Dendritic cell treated with granulocyte-macrophage colony-stimulating factor and Interleukin-4, amounts not matched to agents 40 ng/mL and 50 ng/mL, for 4 days (primary cell): ENCODE measurements at regions not wholly inside any gene's neighbourhood (a gene's known extent, or its start where the extent isn't known, plus 50 kb on each side); places are given as distances from the start of the nearest gene placed in this dataset.
"Not testable (repeated sequence)": the region's sequence is repeated elsewhere in the genome, so short reads cannot be mapped to it uniquely, and the experiment has no call there.

Experiments
- H3K27ac Mint-ChIP-seq: one replicate; pipeline ENCODE4 v1.8.0; 2022; ENCODE audit warnings: mild to moderate bottlenecking, mixed read lengths
- H3K27me3 Mint-ChIP-seq: one replicate; pipeline ENCODE4 v1.8.0; 2022; ENCODE audit warnings: mild to moderate bottlenecking, mixed read lengths
- H3K36me3 Mint-ChIP-seq: one replicate; pipeline ENCODE4 v1.8.0; 2022; ENCODE audit warnings: low read depth, mixed read lengths
- H3K4me1 Mint-ChIP-seq: one replicate; pipeline ENCODE4 v1.8.0; 2022; ENCODE audit warnings: low read depth, mixed read lengths
- H3K4me3 Mint-ChIP-seq: one replicate; pipeline ENCODE4 v1.8.0; 2022; ENCODE audit warnings: mild to moderate bottlenecking, moderate library complexity, mixed read lengths
- H3K9me3 Mint-ChIP-seq: one replicate; pipeline ENCODE4 v1.8.0; 2022; ENCODE audit warnings: mixed read lengths
- intact Hi-C: fragments of 100-400 bp; cut with micrococcal nuclease; formaldehyde crosslinking; loops from one replicate; pipeline ENCODE4 v1.15.0; 2022

DNA sequence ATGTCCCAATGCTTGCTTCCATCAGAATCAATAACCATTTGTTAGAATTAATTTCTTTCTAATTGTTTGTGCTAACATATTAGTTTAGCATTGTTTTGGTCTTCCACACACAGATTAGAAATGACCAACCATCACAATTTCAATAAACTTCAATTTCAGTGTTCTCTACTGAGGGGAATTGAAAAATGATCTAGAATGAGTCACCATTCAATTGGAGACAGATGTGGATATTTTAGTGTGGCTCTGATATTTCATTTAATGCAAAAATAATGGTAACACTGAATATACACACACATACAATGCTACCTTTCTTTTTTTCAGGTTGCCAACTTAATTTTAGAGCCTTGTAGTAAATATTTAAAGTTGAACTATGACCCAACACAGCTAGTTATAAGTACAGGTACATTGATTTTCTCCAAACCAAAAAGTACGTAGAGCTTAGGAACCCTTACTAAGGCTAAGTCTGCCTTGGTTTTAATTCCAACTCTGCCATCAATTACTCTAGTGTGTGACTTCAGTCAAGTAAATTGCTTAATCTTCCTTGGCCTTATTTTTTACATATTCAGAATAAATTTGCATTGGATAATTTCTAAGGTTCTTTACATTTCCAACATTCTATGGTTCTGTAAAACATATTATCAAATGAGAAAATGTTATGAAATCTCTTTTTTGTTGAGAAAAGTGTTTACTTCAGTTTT lies 143.9 kb downstream of the DMRTA1 start:
- Mint-ChIP-seq H3K9me3 (no peaks in the 10 kb centered on the region), H3K27ac (no peak overlapping the region), H3K4me3 (no peak overlapping the region), H3K27me3 (no peaks in the 10 kb centered on the region), H3K36me3 (no peaks in the 10 kb centered on the region), H3K4me1 (no peaks in the 10 kb centered on the region)
- intact Hi-C loops: no loop called here

DNA sequence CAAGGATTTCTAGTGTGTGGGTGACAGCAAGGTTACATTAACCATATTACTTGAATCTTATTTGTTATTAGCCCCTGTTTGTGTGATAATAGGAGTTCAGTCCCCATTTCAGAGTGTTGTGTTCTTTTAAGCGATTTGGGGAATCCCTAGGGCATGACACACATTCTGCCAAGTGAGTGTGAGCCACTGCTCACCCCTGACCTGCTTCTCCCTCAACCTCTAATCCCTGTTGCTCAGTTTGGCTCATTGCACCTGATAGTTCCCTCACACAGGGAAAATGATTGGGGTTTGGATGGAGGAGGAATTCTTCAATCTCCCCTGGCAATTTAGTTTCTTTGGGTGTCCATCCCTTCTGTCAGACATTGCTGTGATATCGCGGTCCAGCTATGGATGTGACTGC lies 149.2 kb downstream of the DMRTA1 start:
- intact Hi-C loops: no loop called here
- no peaks in the 10 kb centered on the region for H3K4me1 Mint-ChIP-seq
- H3K27ac Mint-ChIP-seq: no peak overlapping the region
- H3K4me3 Mint-ChIP-seq: no peak overlapping the region
- no peaks in the 10 kb centered on the region for H3K36me3 Mint-ChIP-seq
- H3K27me3 Mint-ChIP-seq: no peaks in the 10 kb centered on the region
- H3K9me3 Mint-ChIP-seq: no peaks in the 10 kb centered on the region

DNA sequence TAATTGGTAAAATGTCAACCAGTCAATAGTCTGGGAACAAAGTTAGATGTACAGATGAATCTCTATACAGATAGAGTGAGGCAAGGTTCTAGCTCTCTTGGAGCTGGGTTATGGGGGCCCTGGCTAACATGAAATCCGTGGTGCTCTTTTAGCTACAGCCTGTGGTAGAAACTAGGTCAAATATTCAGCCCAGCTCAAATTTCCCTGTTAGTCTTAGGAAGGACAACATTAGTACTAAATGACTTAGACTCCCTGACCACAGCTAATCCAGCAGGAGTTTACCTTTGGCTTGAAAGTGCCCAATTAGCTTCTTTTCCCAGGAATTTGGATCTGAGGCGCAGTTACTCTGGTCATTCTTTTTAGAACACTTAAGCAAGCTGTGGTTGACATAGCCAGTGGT lies 170.5 kb downstream of the DMRTA1 start:
- H3K36me3 Mint-ChIP-seq: no peaks in the 10 kb centered on the region
- H3K9me3 Mint-ChIP-seq: peaks cover 19% of the 10 kb centered on the region
- no peaks in the 10 kb centered on the region for H3K27me3 Mint-ChIP-seq
- H3K4me3 Mint-ChIP-seq: no peak overlapping the region
- no peak overlapping the region for H3K27ac Mint-ChIP-seq
- no peaks in the 10 kb centered on the region for H3K4me1 Mint-ChIP-seq
- intact Hi-C loops: no loop called here

DNA sequence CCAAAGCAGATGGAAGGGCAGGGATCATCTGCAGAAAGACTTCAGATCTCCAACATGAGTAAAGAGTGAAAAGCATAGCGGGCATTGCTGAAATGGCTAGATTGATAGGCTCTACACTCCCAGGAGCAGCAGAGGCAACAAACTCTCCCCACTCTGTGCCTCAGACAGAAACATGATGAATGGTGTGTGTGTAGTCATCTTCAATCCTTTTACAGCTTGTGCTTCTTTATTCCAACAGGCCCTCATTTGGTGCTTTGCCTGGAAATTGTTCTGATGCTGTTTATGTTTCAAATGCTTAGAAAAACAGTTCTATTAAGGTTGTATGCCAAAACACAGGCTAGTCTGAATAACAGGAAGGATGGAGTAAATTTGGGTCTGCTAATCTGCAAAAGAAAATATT lies 176.2 kb downstream of the DMRTA1 start:
- no peaks in the 10 kb centered on the region for H3K4me1 Mint-ChIP-seq
- H3K27ac Mint-ChIP-seq: no peak overlapping the region
- H3K36me3 Mint-ChIP-seq: no peaks in the 10 kb centered on the region

DNA sequence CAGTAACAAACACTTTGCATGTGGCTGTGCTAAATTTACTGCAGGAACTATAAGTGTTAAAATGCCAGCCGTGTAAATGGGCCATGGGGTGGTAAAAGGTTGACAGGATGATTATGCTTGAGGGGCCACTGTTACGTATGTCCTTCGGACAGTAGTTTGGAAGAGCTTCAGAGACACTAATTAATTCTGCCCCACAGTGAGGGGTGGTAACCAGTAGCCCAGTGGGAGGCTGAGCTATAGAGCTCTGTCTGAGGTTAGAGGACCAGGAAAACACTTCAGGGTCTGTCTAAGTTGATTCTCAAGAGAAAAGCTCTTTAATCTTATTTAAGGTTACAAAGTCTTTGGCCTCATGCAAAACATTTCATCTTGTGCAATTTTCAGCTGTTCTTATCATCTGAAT lies 176.6 kb downstream of the DMRTA1 start:
- no peaks in the 10 kb centered on the region for H3K27me3 Mint-ChIP-seq
- no peaks in the 10 kb centered on the region for H3K4me1 Mint-ChIP-seq
- intact Hi-C loops: no loop called here
- no peaks in the 10 kb centered on the region for H3K36me3 Mint-ChIP-seq
- no peak overlapping the region for H3K4me3 Mint-ChIP-seq
- peaks cover 15% of the 10 kb centered on the region for H3K9me3 Mint-ChIP-seq
- H3K27ac Mint-ChIP-seq: no peak overlapping the region

More for the DNA sequence above, 176.2 kb downstream of the DMRTA1 start:
- no peak overlapping the region for H3K4me3 Mint-ChIP-seq
- no peaks in the 10 kb centered on the region for H3K27me3 Mint-ChIP-seq
- peaks cover 15% of the 10 kb centered on the region for H3K9me3 Mint-ChIP-seq
- intact Hi-C loops: no loop called here

DNA sequence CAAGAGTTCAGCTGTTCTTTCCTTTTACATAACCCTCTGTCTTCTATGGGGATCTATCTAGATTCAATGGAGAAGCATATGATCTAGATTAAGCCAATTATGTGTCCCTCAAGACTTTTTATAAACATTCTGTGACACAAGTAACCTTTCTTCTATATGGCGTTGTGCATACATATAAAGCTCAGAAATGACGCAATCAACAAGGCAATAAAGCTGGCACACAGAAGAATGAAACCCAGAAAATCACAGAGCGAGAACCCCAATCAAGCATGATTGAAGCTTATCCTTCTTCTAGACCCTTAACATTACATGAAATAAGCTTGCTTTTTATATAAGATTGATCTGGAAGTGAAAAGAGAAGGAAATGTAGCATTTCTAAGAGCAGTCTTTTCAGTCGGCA lies 178.9 kb downstream of the DMRTA1 start:
- Mint-ChIP-seq H3K27me3 (no peaks in the 10 kb centered on the region), H3K27ac (no peak overlapping the region), H3K9me3 (peaks cover 25% of the 10 kb centered on the region), H3K4me1 (no peaks in the 10 kb centered on the region), H3K36me3 (no peaks in the 10 kb centered on the region), H3K4me3 (no peak overlapping the region)
- intact Hi-C loops: no loop called here

DNA sequence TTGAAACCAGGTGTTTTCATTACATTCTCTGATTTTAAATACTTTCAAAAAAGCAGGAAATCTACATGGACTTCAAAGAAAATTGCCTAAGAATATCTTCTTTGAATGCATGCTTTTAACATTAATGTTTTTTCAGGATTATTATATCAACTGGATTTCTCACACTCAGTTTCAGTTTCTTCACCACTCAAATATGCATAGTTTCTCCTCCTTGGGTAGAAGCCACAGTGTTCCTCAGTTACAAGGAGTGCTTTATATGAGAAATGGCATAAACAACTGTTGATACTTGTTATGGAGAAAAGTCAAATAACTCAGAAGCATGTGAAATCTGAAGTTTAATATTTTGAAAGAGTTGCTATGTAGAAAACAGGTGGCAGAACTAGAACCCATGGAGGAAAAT lies 196.9 kb downstream of the DMRTA1 start:
- intact Hi-C loops: no loop called here
- H3K4me3 Mint-ChIP-seq: no peak overlapping the region
- H3K27ac Mint-ChIP-seq: no peak overlapping the region
- H3K36me3 Mint-ChIP-seq: no peaks in the 10 kb centered on the region
- no peaks in the 10 kb centered on the region for H3K27me3 Mint-ChIP-seq
- no peaks in the 10 kb centered on the region for H3K4me1 Mint-ChIP-seq
- H3K9me3 Mint-ChIP-seq: no peaks in the 10 kb centered on the region

DNA sequence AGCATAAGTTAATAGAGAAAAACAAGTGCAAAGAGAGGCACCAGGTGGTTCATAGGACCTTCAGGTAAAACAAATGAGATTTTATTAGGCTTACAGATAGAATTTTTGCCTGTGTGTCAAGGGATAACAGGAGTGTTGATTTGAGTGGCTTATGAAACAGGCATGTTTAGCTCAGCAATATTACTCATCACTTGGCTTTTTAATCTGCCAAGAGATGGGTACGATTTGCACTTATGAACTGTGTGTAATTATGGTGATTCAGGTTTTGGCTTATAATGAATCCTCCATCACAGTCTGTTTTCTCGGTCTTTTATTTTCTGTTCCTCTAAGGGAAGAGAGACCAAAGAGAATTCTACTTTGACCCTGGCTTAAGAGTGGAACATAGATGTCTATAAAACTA lies 199.3 kb downstream of the DMRTA1 start:
- H3K27ac Mint-ChIP-seq: no peak overlapping the region
- H3K4me3 Mint-ChIP-seq: no peak overlapping the region
- no peaks in the 10 kb centered on the region for H3K27me3 Mint-ChIP-seq
- H3K36me3 Mint-ChIP-seq: no peaks in the 10 kb centered on the region
- no peaks in the 10 kb centered on the region for H3K9me3 Mint-ChIP-seq
- no peaks in the 10 kb centered on the region for H3K4me1 Mint-ChIP-seq
- intact Hi-C loops: no loop called here

DNA sequence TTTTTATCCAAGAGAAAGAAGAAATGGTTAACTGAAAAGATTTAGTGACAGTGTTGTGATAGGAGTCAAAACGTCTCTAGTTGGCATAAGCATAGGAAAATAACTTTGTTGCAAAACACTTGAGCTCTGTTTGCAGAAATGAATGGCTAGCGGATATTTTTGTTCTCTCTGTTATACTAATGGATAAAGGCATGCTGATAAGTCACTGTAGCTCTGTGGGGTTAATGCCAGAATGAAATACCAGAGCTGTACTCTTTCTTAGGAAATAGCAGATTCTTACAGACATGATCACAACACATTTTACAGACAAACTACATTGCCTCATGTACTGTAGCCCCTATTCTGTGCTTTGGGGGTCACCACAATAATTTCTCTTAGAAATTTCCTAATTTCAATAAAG lies 202.8 kb downstream of the DMRTA1 start:
- H3K27me3 Mint-ChIP-seq: no peaks in the 10 kb centered on the region
- no peaks in the 10 kb centered on the region for H3K4me1 Mint-ChIP-seq
- no peaks in the 10 kb centered on the region for H3K36me3 Mint-ChIP-seq
- H3K4me3 Mint-ChIP-seq: no peak overlapping the region
- no peaks in the 10 kb centered on the region for H3K9me3 Mint-ChIP-seq
- H3K27ac Mint-ChIP-seq: no peak overlapping the region
- intact Hi-C loops: no loop called here

DNA sequence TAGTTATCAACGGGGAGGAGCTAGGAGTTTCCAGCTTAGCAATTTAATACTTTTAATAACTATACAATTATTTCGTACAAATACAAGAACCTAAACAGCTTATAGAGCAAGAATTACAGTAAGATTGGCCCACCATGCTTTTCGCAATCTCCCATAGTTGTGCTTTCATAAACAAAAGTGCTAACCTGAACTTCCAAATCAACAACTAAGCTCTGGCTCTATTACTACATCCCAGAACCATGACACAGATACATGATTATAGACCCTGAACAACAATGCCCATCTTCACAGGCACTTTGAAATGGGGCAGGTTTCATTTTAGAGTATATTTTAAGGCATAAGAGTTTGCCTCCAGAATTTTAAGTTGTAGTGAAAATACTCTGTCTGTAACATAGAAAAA lies 203.5 kb downstream of the DMRTA1 start:
- Mint-ChIP-seq H3K27ac (no peak overlapping the region), H3K4me3 (no peak overlapping the region), H3K27me3 (no peaks in the 10 kb centered on the region), H3K4me1 (no peaks in the 10 kb centered on the region), H3K36me3 (no peaks in the 10 kb centered on the region), H3K9me3 (no peaks in the 10 kb centered on the region)
- intact Hi-C loops: no loop called here

DNA sequence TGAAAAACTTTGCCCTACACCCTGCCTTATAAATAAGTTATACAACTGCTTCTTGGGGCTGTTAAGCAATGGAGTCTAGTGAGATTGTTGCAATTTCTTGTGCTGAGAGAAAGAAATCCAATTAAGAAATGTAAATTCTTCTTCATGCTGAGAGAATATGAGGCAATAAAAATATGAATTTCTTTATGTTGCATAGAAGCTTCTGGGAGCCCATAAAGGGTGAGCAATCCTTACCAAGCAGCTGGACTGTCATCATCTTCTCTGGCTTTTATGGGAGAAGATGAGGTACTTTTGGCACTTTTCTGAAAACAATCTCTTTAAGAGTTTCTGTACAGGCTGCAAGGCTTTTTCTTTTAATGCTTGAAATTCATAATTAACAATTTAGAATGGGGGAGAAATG lies 204.3 kb downstream of the DMRTA1 start:
- no peak overlapping the region for H3K27ac Mint-ChIP-seq
- no peak overlapping the region for H3K4me3 Mint-ChIP-seq
- H3K36me3 Mint-ChIP-seq: no peaks in the 10 kb centered on the region
- intact Hi-C loops: no loop called here
- no peaks in the 10 kb centered on the region for H3K4me1 Mint-ChIP-seq
- no peaks in the 10 kb centered on the region for H3K9me3 Mint-ChIP-seq
- H3K27me3 Mint-ChIP-seq: no peaks in the 10 kb centered on the region

DNA sequence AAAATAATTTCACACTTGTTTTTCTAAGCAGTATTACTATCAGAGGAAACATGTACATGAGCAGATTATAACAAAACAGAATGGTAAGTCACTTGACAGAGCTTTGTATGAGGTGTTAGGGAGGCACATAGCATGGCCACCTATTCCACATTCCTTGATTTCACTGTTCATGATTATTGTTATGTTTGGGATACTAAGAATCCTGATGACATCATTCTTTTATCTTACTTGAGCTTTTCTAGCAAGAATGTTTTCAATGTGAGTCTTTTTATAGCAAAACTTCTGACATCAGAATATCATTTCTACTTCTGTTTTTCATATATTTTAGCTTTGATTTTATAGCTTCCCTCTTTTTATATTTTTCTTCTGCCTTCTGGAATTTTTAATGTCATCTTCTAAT lies 208.2 kb downstream of the DMRTA1 start:
- H3K4me3 Mint-ChIP-seq: no peak overlapping the region

DNA sequence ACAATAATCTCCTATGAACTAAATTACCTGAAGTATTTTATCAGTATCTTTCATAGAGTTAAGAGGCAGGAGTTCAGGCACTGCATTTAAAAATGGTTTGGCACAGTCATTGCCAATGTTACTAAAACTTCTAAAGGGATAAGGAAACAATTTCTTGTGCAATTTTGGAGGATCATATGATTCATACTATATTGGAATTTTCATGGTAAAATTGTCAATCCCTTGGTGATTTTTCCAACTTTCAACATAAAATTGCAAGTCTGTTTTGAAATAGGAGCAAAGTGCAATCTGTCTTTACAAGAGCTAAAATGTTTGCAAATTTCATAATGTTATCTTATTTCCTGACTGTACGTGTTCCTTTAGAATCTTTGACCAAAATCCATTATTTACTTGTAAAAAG lies 211.1 kb downstream of the DMRTA1 start:
- Mint-ChIP-seq H3K27ac (no peak overlapping the region), H3K9me3 (peaks cover 12% of the 10 kb centered on the region)

More for the DNA sequence above, 208.2 kb downstream of the DMRTA1 start:
- Mint-ChIP-seq H3K4me1 (no peaks in the 10 kb centered on the region), H3K36me3 (no peaks in the 10 kb centered on the region), H3K27ac (no peak overlapping the region), H3K27me3 (no peaks in the 10 kb centered on the region), H3K9me3 (no peaks in the 10 kb centered on the region)
- intact Hi-C loops: no loop called here

DNA sequence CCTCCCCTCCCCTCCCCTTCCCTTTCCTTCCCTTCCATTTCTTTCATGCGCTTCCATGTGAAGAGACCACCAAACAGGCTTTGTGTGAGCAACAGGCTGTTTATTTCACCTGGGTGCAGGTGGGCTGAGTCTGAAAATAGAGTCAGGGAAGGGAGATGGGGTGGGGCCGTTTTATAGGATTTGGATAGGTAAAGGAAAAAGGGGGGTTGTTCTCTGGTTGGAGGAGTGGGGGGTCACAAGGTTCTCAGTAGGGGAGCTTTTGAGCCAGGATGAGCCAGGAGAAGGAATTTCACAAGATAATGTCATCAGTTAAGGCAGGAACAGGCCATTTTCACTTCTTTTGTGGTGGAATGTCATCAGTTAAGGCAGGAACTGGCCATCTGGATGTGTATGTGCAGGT lies 211.9 kb downstream of the DMRTA1 start:
- H3K4me3 Mint-ChIP-seq, H3K36me3 Mint-ChIP-seq, H3K27me3 Mint-ChIP-seq, H3K27ac Mint-ChIP-seq, H3K4me1 Mint-ChIP-seq, intact Hi-C loops: not testable (repeated sequence)
- peaks cover 19% of the 10 kb centered on the region for H3K9me3 Mint-ChIP-seq

More for the DNA sequence above, 211.1 kb downstream of the DMRTA1 start:
- intact Hi-C loops: no loop called here
- no peaks in the 10 kb centered on the region for H3K36me3 Mint-ChIP-seq
- no peak overlapping the region for H3K4me3 Mint-ChIP-seq
- no peaks in the 10 kb centered on the region for H3K27me3 Mint-ChIP-seq
- no peaks in the 10 kb centered on the region for H3K4me1 Mint-ChIP-seq

DNA sequence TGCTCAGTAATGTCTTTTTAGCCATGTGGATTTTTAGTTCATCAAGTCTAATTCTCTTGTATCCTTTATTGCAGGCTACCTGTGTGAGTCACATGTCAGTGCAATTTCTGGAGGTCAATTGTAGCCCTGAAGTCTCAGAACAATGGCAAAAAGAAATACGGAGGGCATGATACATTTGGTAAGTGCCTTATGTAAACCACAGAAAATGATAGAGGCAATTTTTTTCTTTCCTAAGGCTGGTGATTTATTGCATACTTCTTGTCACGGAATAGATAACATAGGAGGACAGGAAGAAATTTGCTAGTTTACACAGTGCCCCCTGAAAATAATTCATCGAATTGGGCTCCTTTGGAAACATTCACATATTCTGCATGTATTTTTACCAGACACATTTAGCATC lies 235.9 kb downstream of the DMRTA1 start:
- intact Hi-C loops: no loop called here

More for the DNA sequence above, 235.9 kb downstream of the DMRTA1 start:
- H3K4me1 Mint-ChIP-seq: no peaks in the 10 kb centered on the region
- no peaks in the 10 kb centered on the region for H3K27me3 Mint-ChIP-seq
- no peaks in the 10 kb centered on the region for H3K36me3 Mint-ChIP-seq
- no peaks in the 10 kb centered on the region for H3K9me3 Mint-ChIP-seq
- no peak overlapping the region for H3K4me3 Mint-ChIP-seq
- no peak overlapping the region for H3K27ac Mint-ChIP-seq
